AG09319 (cell line): ENCODE measurements at regions not wholly inside any gene's neighbourhood (a gene's known extent, or its start where the extent isn't known, plus 50 kb on each side); places are given as distances from the start of the nearest gene placed in this dataset.

ENCODE experiments used
- DNase-seq: peaks from one replicate; pipeline ENCODE4 v3.0.0-alpha.2; 2010; ENCODE audit warnings: low read depth; ENCODE audit errors: extremely low read depth
- CTCF ChIP-seq: IDR thresholded peaks from 2 replicates; pipeline ENCODE4 v1.5.1; 2011; ENCODE audit warnings: low read depth, mild to moderate bottlenecking, inconsistent platforms, low read length, moderate library complexity

GRCh38 chr6:164861967-164862366 lies 447.4 kb downstream of the C6orf118 start:
- TF ChIP-seq CTCF = no peak
- no peak for DNase-seq

GRCh38 chr6:164859816-164860215 lies 449.6 kb downstream of the C6orf118 start:
- DNase-seq = no peak
- TF ChIP-seq CTCF = no peak

GRCh38 chr6:164856138-164856537 lies 453.3 kb downstream of the C6orf118 start:
- DNase-seq = no peak

GRCh38 chr6:164855281-164855680 lies 454.1 kb downstream of the C6orf118 start:
- no peak for TF ChIP-seq CTCF
- DNase-seq = no peak

More at GRCh38 chr6:164856138-164856537, 453.3 kb downstream of the C6orf118 start:
- TF ChIP-seq CTCF = no peak

GRCh38 chr6:164854526-164854925 lies 454.9 kb downstream of the C6orf118 start:
- DNase-seq = no peak
- no peak for TF ChIP-seq CTCF

- no peak for TF ChIP-seq CTCF
- no peak for DNase-seq
Observed at GRCh38 chr6:164845773-164846172, 463.6 kb downstream of the C6orf118 start.

- TF ChIP-seq CTCF = no peak
- DNase-seq = no peak
Observed at GRCh38 chr6:164842085-164842484, 467.3 kb downstream of the C6orf118 start.
